GM03348 (cell line): ENCODE measurements at regions not wholly inside any gene's neighbourhood (a gene's known extent, or its start where the extent isn't known, plus 50 kb on each side); places are given as distances from the start of the nearest gene placed in this dataset.
A peak's percentile ranks its signal among the peaks of the same experiment; 100 is the strongest.

Experiments
- DNase-seq: peaks from one replicate; pipeline ENCODE4 v3.0.0; 2012; ENCODE audit warnings: low spot score

GRCh38 chrX:39805825-39806224, 291.9 kb downstream of the BCOR start:
- DNase-seq = no peak

GRCh38 chrX:39808471-39808917, 289.3 kb downstream of the BCOR start:
- peak; percentile 70 for DNase-seq

DNA sequence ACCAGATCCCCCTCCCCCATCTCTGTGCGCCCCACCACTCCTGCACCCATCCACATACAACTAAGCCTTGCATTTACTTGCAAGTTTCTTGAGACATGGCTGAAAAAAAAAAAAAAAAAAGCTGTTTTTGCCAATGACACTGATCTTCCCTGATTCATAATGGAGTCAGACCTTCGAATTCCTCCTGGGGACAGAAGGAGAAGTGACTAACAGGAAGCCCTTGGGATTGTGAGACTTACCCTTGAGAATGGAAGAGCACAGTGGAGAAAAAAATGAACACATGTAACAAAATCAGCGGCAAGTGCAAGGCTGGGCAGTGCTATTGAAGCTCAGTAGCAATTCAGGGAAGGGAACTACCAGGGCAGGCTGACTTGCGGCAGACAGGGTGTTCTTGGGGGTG, 288.4 kb downstream of the BCOR start:
- peak; percentile 42 for DNase-seq

GRCh38 chrX:39810901-39811300, 286.9 kb downstream of the BCOR start:
- no peak for DNase-seq

DNA sequence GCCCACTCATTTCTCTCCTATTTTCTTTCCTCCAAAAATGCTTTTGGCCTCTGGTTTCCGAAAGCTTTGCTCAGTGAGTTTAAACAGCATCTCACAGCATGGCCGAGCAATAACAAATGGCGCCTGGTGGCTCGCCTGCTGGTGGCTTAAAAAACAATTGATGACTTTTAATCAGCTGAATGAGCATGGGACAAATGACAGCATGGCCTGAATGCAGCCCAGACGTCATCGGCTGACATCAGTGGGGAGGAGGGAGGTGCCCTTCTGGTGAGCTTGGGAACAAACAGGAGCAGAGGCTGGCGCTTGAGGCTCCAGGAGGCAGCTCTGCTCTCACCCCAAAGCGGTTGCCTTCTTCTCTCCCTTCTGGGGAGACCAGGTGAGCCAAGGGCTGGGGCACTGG, 286.4 kb downstream of the BCOR start:
- DNase-seq = no peak

GRCh38 chrX:39813631-39814277, 284.0 kb downstream of the BCOR start:
- peak; percentile 58 for DNase-seq

DNA sequence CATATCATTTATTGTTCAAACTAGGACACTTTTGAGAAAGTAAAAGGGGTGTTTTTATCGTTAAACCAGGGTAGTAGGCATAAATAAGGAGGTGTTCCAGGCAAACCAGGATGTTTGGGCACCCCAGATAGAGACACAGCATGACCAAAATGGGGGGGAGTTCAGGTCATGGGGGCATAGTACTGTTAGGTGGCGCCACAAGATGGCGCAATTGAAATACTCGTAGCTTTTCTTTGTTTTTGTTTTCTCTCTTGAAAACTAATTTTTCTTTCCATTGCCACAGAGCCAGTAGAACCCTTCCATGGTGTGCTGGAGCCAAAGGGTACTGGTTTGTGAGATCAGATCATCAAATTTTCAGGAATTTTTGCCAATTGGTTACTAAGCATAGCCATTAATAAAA, 283.4 kb downstream of the BCOR start:
- peak; percentile 27 for DNase-seq

DNA sequence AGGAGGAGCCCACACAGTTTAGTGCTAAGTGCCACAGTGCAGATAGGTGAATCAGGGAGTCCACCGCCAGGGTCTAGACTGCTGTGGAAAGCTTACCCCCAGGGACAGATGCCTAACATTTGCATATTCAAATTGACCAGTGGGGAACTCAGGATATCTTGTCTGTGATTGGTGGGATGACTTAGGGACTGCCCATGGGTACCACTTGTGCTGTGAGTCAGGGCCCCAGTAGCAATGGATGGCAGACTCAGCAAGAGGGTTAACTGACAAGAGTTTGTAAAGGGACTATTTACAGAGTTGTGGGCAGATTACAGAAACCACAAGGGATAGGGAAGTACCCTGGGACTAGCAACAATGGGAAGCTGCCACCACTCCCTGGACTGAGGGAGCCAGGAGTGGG, 282.1 kb downstream of the BCOR start:
- no peak for DNase-seq

DNA sequence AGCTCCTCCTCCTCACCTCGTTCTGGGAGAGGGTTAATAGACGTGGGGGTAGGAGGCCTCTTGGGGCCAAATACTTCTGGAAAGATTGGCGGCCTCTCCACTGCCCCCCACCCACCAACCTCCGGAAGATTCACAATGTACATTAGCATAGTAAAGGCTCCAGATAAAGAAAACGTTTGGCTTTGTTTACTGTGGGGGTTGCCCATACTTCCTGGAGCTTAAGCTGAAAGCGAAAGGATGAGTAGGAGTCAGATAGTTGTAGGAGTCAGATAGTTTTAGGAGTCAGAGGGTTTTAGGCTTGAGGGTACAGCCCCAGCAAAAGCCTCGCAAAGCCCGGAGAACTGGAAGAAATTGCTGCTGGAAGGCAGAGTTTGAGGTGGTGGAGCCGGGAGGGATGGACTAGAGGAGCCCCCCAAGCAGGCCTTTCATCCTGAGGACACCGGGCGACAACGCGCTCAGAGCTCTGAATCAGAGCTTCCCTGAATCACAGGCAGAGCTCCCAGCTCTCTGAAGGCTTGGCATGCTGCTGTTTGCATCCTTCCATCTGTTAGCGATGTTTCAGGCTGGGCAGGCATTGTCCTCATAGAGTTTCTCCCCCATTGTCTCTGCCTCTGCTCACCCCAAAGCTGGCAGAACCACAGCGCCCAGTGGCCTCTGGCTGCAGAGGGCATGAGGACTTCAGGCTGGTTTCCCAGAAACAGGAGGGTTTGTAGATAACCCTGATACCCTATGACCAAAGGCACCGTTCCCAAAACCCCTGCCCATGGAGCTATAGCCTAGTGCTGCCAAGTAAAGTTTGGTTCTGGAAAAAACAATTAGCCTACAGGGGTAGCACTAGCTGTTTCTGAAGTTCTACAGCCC, 280.7 kb downstream of the BCOR start:
- peak; percentile 52 for DNase-seq

GRCh38 chrX:39817754-39818470, 279.8 kb downstream of the BCOR start:
- no peak for DNase-seq

DNA sequence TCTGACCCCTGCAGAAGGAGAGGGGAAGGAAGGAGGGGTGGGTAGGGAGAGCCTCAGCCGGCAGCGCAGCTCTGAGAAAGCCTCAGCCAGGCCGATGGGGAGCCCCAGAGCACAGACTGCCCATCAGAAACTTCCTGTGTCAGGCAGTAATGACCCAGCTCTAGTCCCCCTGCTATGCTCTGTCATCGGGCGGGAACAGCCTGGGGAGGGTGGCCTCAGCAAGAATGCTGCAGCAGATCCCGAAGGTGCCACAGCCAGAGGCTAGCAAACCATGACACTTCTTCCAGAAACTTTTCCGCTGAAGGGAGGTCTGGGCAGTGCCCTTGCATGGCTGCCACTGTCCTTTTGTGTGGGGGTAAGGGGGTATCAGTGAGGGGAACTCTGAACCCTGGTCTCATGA, 279.0 kb downstream of the BCOR start:
- DNase-seq = no peak

GRCh38 chrX:39819921-39820849, 277.6 kb downstream of the BCOR start:
- DNase-seq = no peak

DNA sequence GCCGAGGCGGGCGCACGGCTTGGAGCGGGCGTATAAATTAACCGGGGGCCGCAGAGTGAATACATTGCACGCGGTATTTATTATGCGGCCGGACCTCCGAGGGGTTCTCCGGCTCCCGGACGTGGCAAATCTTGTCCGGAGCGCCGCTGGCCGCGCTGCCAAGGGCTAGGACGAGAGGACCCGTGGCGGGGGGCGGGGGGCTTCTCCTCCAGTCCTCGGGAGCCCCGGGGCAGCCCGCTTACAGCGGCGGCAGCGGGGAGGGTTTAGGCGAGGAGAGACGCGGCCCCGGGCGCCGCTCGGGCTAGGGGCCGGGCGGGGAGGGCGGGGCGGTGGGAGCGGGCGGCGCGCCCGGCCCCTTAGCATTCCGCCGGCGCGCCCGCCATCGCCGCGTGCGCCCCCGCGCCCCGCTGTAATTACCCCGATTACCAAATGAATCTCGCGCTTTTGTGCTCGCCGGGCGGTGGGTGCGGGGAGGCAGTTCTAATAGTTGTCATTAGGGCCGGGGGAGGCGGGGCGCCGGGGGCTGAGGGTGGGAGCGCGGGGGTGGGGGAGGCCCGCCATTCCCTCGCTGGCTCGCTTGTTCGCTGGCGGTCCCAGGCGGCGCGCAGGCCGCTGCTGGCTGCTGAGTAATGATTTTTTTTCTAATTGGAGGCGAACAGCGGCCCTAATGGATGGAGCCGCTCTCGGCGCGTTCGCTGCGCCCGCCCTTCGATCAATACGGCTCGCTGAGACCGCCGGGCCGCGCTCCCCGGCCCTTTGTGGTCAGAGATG, 276.6 kb downstream of the BCOR start:
- peak; percentile 60 for DNase-seq

DNA sequence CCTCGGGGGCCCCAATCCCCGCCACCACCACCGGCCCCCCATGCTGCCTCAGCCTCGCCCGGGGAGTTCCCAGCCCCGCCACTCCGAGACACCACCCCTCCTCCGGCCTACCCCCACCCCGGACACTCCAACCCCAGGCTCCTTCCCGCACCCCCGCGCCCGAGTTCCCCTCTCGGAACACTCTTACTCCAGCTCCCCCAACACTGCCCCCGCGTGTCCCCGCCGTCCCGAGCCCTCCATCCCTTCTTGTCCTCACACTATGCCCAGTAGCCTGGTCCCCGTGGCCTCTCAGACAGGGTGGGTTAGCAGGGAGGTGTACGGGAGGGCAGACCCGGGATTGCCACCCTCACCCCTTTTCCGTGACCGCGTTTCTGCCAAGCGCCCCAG, 276.1 kb downstream of the BCOR start:
- peak; percentile 4 for DNase-seq

DNA sequence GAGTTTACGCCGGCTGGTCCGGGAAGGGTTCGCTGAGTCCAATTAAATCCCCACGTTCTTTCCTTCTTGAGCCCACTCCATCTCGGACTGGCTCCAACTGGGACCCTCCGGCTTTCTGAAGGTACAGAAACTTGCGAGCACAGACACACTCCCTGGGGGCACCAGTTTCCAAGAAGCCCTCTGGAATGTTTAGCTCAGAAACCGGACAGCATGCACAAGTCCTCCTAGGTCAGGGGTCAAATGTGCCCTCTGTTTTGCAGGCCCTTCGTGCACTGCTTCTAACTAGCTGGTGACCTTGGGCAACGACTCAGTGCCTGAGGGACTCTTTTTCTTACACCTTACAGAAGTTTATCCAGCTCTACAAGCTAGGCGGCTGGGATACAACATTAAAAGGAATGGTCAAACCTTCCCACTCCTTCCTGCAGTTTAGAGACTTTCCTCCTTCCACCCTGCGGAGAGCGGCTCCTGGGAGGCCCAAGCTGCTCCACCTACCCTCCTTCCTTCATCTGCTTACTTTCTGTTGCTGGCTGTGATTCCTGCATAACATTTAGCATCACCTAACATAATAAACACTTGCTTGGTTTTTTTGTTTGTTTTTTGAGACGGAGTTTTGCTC, 275.5 kb downstream of the BCOR start:
- no peak for DNase-seq

DNA sequence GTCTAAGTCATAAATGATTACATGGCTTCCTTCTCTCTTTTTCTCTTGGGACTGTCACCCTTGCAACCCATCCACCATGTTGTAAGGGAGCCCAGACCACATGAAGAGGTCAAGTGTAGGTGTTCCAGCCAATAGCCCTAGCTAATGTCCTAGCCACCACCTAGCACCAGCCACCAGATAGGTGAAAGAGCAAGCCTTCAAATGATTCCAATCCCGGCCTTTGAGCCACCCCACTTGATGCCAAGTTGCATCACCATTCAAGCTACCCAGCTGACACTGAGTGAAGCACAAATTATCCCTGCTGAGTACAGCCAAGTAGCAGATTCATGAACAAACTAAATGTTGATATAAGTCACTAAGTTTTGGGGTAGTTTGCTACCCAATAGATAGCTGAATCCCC, 274.3 kb downstream of the BCOR start:
- no peak for DNase-seq

DNA sequence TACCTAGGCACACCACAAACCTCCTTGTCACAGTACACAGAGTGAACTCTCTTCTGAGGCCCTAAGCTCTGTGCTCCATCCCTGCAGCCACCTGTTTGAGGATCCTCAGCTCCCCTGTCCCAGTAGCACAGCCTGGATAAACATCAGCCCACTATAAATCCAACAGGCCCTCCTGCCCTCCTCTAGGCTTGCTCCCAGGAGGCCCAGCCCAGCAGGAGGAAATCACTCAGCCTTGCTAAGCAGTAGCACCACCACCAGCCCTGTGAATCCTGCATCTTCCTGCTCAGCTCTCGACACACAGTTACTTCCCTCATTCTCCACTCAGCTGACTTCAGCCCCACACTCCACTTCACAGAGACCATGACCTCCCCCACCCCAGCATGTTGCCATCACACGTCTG, 273.9 kb downstream of the BCOR start:
- DNase-seq = no peak

DNA sequence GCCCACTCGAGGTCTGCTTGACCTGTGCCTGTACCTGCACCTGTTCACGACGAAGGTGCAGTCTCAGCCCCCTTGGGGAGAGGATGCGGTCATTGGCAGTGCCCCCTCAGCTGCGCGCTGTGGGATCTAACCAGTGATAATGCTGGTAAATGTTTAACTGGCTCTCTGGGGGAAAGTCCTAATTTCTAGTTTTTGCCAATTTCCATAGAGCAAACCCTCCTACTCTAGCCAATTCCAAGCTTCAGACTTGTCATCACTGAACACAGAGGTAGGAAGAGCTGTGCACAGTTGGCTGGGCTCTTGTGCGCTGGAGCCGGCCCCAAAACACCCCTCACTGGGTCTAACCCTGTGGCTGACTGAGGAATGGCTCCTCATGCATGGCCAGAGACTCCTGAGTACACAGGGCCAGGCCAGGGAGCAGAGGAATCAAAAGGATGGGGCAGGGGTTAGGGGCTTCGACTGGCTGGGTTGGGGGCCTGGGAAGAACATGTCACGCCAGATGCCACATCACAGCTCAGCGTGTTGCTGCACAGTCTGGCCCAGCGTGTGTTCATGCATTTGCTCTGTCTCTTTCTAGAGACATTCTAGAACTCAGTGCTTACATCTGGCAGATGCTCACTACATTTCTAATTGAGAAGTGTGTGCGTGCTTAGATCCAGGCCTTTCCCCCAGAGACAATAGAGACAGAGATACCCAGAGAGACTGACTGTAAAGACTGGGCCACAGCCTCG, 270.8 kb downstream of the BCOR start:
- no peak for DNase-seq

DNA sequence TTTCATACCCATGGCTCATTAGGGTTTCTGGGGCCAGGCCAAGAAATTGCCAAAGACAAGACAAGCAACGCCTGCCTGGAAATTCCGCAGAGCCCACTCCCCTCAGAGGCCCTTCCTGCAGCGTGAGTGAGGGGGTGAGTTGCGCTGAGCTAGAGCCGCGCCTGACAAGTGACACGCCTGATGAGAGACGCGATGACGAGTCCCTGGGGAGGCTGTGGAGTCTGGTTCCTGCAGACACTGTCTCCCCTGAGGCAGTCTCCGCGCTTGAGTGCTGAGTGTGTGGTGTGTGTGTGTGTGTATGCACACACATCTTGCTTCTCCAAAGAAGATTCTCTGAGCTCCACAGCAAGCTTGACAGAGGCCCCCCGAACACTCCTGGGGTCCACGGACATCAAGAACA, 269.8 kb downstream of the BCOR start:
- DNase-seq = no peak

DNA sequence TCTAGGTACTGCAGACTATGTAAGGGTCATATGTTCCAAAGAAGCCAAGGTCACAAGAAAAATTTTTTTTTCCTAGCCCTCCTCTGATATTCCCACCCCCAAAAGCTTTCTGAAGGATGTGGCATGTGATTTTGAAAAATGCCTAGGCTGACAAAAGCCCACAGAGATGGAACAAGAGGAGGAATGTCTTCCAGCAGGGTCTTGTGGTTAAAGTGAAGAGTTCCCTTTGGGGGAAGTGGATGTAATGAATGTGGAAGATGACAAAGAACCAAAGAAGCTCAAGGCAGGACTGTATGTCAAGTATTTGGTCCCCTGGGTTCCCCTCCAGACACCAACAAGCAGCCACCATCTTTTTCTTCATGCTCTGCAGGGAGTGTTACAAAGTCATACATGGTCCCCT, 268.8 kb downstream of the BCOR start:
- DNase-seq = no peak
